GM12875 (cell line): ENCODE measurements at regions not wholly inside any gene's neighbourhood (a gene's known extent, or its start where the extent isn't known, plus 50 kb on each side); places are given as distances from the start of the nearest gene placed in this dataset.
"Not testable (repeated sequence)": the region's sequence is repeated elsewhere in the genome, so short reads cannot be mapped to it uniquely, and the experiment has no call there.

Experiments
- H3K4me3 ChIP-seq: one replicate; pipeline ENCODE4 v1.5.1; 2011; ENCODE audit warnings: low read depth, low read length, control low read depth
- CTCF ChIP-seq: IDR thresholded peaks from 2 replicates; pipeline ENCODE4 v1.5.1; 2011; ENCODE audit warnings: low read depth, mild to moderate bottlenecking, control low read depth, inconsistent platforms, low read length, moderate library complexity, borderline replicate concordance; ENCODE audit not compliant: insufficient read depth

- TF ChIP-seq CTCF, result no peak
- no peak overlapping the region for H3K4me3 ChIP-seq
Observed at GRCh38 chr1:5684791-5685190, 307.4 kb downstream of the NPHP4 start.

GRCh38 chr1:5683446-5683845 lies 308.8 kb downstream of the NPHP4 start:
- TF ChIP-seq CTCF, result no peak
- no peak overlapping the region for H3K4me3 ChIP-seq

DNA sequence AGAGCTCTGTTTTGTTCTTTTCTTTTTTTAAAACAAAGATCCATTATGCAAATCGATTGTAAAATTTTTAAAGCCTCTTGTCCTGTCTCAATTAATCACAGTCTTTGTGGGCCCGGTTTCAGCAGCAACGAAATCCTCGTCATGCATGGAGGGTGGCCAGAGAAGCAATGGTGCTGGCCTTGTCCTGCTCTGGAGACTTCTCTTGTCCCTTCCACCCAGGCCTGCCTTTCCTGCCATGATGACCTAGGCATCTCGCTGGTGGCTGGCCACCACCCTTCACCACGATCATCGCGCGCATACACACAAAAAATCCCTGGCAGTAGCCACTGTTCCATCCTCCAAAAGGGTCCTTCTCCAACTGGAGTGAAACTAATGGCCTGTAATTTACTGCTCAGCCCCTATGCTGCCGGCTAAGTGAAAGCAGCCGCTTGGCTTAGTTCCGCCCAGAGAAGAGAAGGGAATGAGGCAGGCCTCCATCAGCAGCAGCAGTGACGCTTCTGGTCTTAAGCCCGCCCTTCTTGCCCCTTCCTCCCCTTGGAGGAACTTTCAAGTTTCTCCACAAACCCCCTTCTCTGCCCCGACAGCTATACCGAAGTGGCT lies 309.5 kb downstream of the NPHP4 start:
- H3K4me3 ChIP-seq, result no peak overlapping the region
- no peak for TF ChIP-seq CTCF

- TF ChIP-seq CTCF, result no peak
- no peak overlapping the region for H3K4me3 ChIP-seq
Observed at GRCh38 chr1:5681654-5682053, 310.6 kb downstream of the NPHP4 start.

DNA sequence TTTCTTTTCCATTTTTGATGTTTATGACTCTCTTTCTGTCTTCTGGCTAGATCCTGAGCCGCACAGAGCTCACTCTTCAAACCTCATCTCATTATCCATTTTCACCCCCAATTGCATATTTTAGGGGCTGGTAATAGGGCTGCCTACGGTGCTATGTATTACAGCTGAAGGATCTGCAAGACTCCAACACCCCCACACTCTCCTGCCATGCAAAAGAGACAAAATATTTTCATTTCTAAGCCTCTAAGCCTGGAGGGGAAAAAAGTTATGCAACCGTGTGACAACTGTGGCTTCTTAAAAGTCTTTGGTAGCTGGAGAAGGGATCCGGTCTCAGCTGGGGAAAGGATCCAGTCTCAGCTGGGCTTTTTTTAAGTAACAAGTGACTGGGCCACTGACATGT lies 311.6 kb downstream of the NPHP4 start:
- TF ChIP-seq CTCF, result no peak
- H3K4me3 ChIP-seq, result no peak overlapping the region

DNA sequence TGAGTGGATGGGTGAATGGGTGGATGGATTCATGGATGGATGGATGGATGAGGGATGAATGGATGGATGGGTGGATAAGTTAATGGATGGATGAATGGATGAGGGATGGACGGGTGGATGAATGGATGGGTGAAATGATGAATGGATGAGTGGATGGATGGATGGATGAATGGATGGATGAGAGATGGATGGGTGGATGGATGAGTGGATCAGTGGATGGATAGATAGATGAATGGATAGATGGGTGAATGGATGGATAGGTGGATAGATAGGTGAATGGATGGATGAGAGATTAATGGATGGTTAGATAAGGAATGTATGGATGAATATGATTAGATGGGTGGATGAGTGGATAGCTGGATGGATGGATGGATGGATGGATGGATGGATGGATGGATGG lies 313.5 kb downstream of the NPHP4 start:
- H3K4me3 ChIP-seq, result no peak overlapping the region
- TF ChIP-seq CTCF, result no peak

DNA sequence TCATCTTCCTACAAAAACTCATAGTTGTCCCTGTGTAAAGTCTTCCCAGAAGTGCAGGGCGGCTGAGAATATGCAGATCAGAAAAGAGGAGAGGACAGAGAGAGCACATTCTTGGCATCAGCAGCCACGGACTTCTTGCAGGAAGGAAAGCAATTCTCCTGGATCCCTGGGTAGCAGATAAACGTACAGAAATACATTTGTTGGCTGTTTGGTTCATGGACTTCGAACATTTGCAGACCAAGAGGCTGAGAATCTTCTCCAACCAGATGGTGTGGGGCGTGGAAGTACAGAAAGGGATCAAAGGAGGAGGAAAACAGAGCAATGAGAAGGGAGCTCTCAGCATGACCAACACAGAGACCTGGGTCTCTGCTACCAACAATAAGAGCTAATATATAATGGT lies 319.9 kb downstream of the NPHP4 start:
- H3K4me3 ChIP-seq, result not testable (repeated sequence)

DNA sequence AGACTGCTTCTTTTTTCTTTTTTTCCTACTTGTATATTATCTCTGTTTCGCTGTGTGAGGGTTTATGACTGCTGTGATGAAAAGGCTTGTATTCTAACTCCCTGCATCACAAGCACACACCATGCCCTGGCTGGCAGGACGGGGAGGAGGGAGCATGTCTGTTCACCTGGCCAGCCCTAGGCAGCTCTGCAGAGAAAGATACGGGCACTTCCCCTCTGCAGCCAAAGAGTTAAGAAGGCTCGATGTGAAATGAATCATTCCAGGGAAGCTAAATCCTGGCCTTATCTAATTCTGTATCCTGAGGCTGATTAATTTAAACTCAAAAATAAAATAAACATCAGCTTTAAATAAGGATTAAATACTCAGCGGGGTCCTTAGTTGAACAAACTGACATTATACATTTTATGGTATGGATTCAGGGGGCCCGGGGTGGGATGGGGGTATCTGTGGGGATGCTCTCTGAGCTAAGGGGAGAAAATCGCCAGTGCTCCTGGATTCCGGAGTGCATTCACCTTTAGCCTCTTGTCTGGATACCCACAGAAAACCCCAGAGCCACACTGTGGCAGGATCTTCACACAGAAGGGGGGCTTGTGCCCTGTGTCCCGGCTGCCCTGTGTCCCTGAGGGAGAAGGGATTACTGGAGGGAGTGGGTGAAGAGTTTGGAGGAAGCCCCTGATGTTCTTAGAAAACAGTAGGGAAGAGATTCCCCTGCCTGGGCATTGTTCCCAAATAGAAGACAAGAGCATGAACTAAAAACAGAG lies 321.5 kb downstream of the NPHP4 start:
- H3K4me3 ChIP-seq, result no peak overlapping the region
- no peak for TF ChIP-seq CTCF
